ENCODE measurements at regions not wholly inside any gene's neighbourhood (a gene's known extent, or its start where the extent isn't known, plus 50 kb on each side); places are given as distances from the start of the nearest gene placed in this dataset.
"Not testable (repeated sequence)": the region's sequence is repeated elsewhere in the genome, so short reads cannot be mapped to it uniquely, and the experiment has no call there.

DNA sequence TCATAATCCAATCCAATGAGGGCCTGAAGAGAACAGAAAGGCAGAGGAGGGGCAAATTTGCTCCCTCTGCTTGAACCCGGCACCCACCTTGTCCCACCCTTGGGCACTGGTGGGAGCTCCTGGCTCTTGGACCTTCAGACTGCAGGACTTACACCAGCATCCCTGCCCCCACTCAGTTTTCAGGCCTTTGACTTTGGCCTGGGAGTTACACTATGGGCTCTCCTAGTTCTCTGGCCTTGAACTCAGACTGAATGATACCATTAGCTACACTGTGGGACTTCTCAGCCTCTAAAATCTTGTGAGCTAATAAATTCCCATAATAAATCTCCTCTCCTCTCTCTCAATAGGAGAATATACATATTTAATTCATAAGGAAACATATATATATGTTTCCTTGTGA is 114.4 kb downstream of the AHR start:
- no peak for DNase-seq (ENCODE audit: low read depth, low spot score)
- CTCF ChIA-PET, result no interaction called here
- POLR2A ChIA-PET, result no interaction called here
- H3K4me3 ChIP-seq (ENCODE audit: low read depth, low read length), result no peak overlapping the region
- no peak overlapping the region for H3K27ac ChIP-seq (ENCODE audit: low read depth, low read length)
- H3K9me3 ChIP-seq (ENCODE audit: control insufficient read depth, insufficient read depth, low read length), result no peaks in the 10 kb centered on the region
- H3K27me3 ChIP-seq (ENCODE audit: control insufficient read depth, insufficient read depth, low read length), result no peaks in the 10 kb centered on the region
- no peak for TF ChIP-seq CTCF (IDR thresholded peaks at IDR 0.05; ENCODE audit: low read depth, low read length)

DNA sequence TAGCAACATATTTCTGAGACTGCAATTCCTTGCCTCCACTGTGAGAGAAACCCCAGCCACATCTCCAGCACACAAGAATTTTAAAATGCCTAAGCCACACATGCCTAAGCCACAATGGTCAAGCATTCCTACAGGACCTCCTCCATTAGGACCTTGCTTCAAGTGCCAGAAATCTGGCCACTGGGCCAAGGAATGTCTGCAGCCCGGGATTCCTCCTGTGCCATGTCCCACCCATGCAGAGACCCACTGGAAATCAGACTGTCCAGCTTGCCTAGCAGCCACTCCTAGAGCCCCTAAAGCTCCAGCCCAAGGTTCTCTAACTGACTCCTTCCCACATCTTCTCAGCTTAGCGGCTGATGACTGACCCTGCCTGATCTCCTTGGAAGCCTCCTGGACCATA is 117.5 kb downstream of the AHR start:
- ChIA-PET CTCF (no interaction called here), POLR2A (no interaction called here)
- DNase-seq (ENCODE audit: low read depth, low spot score), result no peak
- Histone ChIP-seq H3K4me3 (ENCODE audit: low read depth, low read length) (no peak overlapping the region), H3K9me3 (ENCODE audit: control insufficient read depth, insufficient read depth, low read length) (no peaks in the 10 kb centered on the region), H3K27ac (ENCODE audit: low read depth, low read length) (no peak overlapping the region), H3K27me3 (ENCODE audit: control insufficient read depth, insufficient read depth, low read length) (no peaks in the 10 kb centered on the region)
- TF ChIP-seq CTCF (IDR thresholded peaks at IDR 0.05; ENCODE audit: low read depth, low read length), result no peak

DNA sequence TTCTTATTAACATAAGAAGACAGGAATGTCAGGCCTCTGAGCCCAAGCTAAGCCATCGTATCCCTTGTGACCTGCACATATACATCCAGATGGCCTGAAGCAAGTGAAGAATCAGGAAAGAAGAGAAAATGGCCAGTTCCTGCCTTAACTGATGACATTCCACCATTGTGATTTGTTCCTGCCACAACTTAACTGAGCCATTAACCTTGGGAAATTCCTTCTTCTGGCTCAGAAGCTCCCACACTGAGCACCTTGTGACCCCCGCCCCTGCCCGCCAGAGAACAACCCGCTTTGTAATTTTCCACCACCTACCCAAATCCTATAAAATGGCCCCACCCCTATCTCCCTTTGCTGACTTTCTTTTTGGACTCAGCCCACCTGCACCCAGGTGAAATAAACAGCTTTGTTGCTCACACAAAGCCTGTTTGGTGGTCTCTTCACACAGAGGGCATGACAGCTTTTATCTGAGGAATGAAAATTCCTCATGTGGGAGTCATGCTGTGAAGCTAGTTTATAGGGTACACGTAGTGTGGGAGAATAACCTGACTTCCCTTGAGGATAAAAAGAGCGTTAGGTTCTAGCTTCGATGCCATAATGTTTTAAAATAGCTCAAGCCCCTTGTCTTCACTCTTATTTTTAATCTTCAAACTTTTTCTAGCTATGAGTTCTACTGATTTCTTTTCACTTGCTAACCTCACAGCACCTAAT is 122.0 kb downstream of the AHR start:
- POLR2A ChIA-PET, result not testable (repeated sequence)

GRCh38 chr7:17421941-17422340 is 123.5 kb downstream of the AHR start:
- Histone ChIP-seq H3K9me3 (ENCODE audit: control insufficient read depth, insufficient read depth, low read length) (no peaks in the 10 kb centered on the region), H3K27me3 (ENCODE audit: control insufficient read depth, insufficient read depth, low read length) (no peaks in the 10 kb centered on the region), H3K27ac (ENCODE audit: low read depth, low read length) (no peak overlapping the region), H3K4me3 (ENCODE audit: low read depth, low read length) (no peak overlapping the region)
- ChIA-PET POLR2A (no interaction called here), CTCF (no interaction called here)
- no peak for TF ChIP-seq CTCF (IDR thresholded peaks at IDR 0.05; ENCODE audit: low read depth, low read length)
- no peak for DNase-seq (ENCODE audit: low read depth, low spot score)

More for the DNA sequence above, 122.0 kb downstream of the AHR start:
- H3K4me3 ChIP-seq (ENCODE audit: low read depth, low read length); H3K27ac ChIP-seq (ENCODE audit: low read depth, low read length); H3K9me3 ChIP-seq (ENCODE audit: control insufficient read depth, insufficient read depth, low read length); CTCF ChIA-PET; H3K27me3 ChIP-seq (ENCODE audit: control insufficient read depth, insufficient read depth, low read length); DNase-seq (ENCODE audit: low read depth, low spot score): not testable (repeated sequence)

GRCh38 chr7:17422966-17423365 is 124.5 kb downstream of the AHR start:
- CTCF ChIA-PET, result no interaction called here

More at GRCh38 chr7:17422966-17423365, 124.5 kb downstream of the AHR start:
- H3K27ac ChIP-seq (ENCODE audit: low read depth, low read length), result no peak overlapping the region
- POLR2A ChIA-PET, result no interaction called here
- H3K9me3 ChIP-seq (ENCODE audit: control insufficient read depth, insufficient read depth, low read length), result peaks cover 2% of the 10 kb centered on the region; the same call in 1 of the 2 replicates
- no peak overlapping the region for H3K4me3 ChIP-seq (ENCODE audit: low read depth, low read length)
- DNase-seq (ENCODE audit: low read depth, low spot score), result no peak
- no peak for TF ChIP-seq CTCF (IDR thresholded peaks at IDR 0.05; ENCODE audit: low read depth, low read length)
- H3K27me3 ChIP-seq (ENCODE audit: control insufficient read depth, insufficient read depth, low read length), result no peaks in the 10 kb centered on the region
